ENCODE measurements at regions not wholly inside any gene's neighbourhood (a gene's known extent, or its start where the extent isn't known, plus 50 kb on each side); places are given as distances from the start of the nearest gene placed in this dataset.
A peak's percentile ranks its signal among the peaks of the same experiment; 100 is the strongest.

DNA sequence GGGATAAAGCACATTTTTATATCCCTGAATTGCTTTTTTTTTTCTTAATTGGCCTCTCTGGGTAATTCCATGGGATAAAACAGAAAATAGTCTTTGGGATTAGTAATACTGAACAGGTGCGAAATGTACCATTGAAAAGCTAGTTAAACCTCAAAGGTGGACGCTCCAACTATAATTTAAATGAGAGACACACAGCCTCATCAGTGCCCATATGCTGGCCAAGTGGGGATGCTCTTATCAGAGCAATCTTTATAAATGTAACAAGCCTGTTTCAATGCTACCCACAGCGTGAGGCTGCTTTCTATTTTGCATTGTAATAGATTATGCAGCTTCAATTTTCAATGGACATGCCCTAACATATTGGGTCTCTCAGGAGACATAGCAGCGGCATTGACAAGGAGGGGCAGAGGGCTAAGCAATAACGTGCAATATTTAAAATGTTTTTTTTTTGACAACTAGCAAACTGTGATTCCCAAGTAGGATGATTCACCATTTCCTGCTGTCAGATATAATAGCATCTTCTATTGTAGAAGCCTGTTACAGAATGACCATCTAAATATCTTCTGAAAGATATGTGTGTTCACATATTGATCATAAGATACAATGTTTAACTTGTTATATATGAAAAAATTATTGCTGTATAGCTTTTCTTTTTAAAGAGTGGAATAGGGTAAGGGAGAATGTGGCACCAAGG lies 91.3 kb upstream of the BET1 start:
- CTCF ChIA-PET: no interaction called here

More for the DNA sequence above, 91.3 kb upstream of the BET1 start:
- Histone ChIP-seq H3K79me1 (ENCODE audit: low read depth in 1 of 2, low read length in 2 of 2) (no peaks in the 10 kb centered on the region), H3K9ac (ENCODE audit: low read depth, low read length) (no peak overlapping the region), H2BK20ac (ENCODE audit: low read depth, low read length) (no peak overlapping the region), H2AK9ac (replicated peaks; ENCODE audit: low read depth, low read length, poor library complexity) (no peak overlapping the region), H2BK120ac (ENCODE audit: low read depth, low read length) (peak overlapping the region; percentile 40; the same call in 1 of the 2 replicates), H3K4me3 (ENCODE audit: insufficient read depth, low read depth, low read length) (no peak overlapping the region), H3K56ac (ENCODE audit: extremely low read depth, insufficient read depth, low read length) (no peak overlapping the region), H2BK5ac (ENCODE audit: low read depth, low read length, poor library complexity, severe bottlenecking) (no peak overlapping the region), H4K91ac (ENCODE audit: insufficient read depth, low read depth, low read length) (no peak overlapping the region), H3K9me3 (ENCODE audit: control insufficient read depth, insufficient read depth, low read length) (no peaks in the 10 kb centered on the region), H4K20me1 (ENCODE audit: insufficient read depth, low read length) (no peaks in the 10 kb centered on the region), H2AK5ac (ENCODE audit: low read depth, low read length) (no peak overlapping the region; the same call in 1 of the 2 replicates), H2AFZ (replicated peaks; ENCODE audit: low read length, poor library complexity) (no peak overlapping the region), H4K5ac (ENCODE audit: low read depth, low read length) (peak overlapping the region; percentile 76; the same call in 1 of the 2 replicates), H3K4ac (ENCODE audit: low read depth, low read length) (no peak overlapping the region; the same call in 1 of the 2 replicates), H3K4me1 (ENCODE audit: control insufficient read depth, insufficient read depth, low read length) (peaks cover 2% of the 10 kb centered on the region), H3K36me3 (ENCODE audit: control insufficient read depth, insufficient read depth, low read length) (no peaks in the 10 kb centered on the region), H3K9me1 (ENCODE audit: insufficient read depth, low read length) (peaks cover 3% of the 10 kb centered on the region; the same call in 1 of the 2 replicates), H4K8ac (ENCODE audit: low read depth in 2 of 2, low read length in 2 of 2) (no peak overlapping the region; a peak in 1 of 4 replicates), H2BK15ac (ENCODE audit: low read depth, low read length) (no peak overlapping the region), H3K14ac (replicated peaks; ENCODE audit: low read depth, low read length) (no peak overlapping the region), H3K27ac (ENCODE audit: insufficient read depth, low read length) (no peak overlapping the region), H3K27me3 (ENCODE audit: control insufficient read depth, insufficient read depth, low read length) (no peaks in the 10 kb centered on the region), H3K18ac (ENCODE audit: low read depth, low read length) (peak overlapping the region; percentile 90), H3K4me2 (ENCODE audit: low read depth, low read length) (no peak overlapping the region), H3K23ac (ENCODE audit: low read depth, low read length) (no peak overlapping the region)
- no CpG with 5 or more reads among the region's 5 CpGs for WGBS, 2 experiments (ENCODE audit: extremely low coverage in 2 of 2, insufficient read length in 1 of 2)
- no peak for TF ChIP-seq CHD1 (IDR thresholded peaks at IDR 0.05; ENCODE audit: low read depth, low read length)
- TF ChIP-seq, protein P1, sequence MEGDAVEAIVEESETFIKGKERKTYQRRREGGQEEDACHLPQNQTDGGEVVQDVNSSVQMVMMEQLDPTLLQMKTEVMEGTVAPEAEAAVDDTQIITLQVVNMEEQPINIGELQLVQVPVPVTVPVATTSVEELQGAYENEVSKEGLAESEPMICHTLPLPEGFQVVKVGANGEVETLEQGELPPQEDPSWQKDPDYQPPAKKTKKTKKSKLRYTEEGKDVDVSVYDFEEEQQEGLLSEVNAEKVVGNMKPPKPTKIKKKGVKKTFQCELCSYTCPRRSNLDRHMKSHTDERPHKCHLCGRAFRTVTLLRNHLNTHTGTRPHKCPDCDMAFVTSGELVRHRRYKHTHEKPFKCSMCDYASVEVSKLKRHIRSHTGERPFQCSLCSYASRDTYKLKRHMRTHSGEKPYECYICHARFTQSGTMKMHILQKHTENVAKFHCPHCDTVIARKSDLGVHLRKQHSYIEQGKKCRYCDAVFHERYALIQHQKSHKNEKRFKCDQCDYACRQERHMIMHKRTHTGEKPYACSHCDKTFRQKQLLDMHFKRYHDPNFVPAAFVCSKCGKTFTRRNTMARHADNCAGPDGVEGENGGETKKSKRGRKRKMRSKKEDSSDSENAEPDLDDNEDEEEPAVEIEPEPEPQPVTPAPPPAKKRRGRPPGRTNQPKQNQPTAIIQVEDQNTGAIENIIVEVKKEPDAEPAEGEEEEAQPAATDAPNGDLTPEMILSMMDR (conservative IDR thresholded peaks at IDR 0.05; ENCODE audit: low read depth, low read length): no peak
- TF ChIP-seq FOS (IDR thresholded peaks at IDR 0.05; ENCODE audit: low read depth, low read length): no peak
- TF ChIP-seq POLR2A (IDR thresholded peaks at IDR 0.05; ENCODE audit: low read depth, low read length): no peak
- TF ChIP-seq RFX5 (IDR thresholded peaks at IDR 0.05; ENCODE audit: low read depth, low read length): no peak
- TF ChIP-seq, protein P2, sequence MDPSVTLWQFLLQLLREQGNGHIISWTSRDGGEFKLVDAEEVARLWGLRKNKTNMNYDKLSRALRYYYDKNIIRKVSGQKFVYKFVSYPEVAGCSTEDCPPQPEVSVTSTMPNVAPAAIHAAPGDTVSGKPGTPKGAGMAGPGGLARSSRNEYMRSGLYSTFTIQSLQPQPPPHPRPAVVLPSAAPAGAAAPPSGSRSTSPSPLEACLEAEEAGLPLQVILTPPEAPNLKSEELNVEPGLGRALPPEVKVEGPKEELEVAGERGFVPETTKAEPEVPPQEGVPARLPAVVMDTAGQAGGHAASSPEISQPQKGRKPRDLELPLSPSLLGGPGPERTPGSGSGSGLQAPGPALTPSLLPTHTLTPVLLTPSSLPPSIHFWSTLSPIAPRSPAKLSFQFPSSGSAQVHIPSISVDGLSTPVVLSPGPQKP (IDR thresholded peaks at IDR 0.05; ENCODE audit: borderline replicate concordance, low read depth, low read length): no peak
- TF ChIP-seq, protein P3, sequence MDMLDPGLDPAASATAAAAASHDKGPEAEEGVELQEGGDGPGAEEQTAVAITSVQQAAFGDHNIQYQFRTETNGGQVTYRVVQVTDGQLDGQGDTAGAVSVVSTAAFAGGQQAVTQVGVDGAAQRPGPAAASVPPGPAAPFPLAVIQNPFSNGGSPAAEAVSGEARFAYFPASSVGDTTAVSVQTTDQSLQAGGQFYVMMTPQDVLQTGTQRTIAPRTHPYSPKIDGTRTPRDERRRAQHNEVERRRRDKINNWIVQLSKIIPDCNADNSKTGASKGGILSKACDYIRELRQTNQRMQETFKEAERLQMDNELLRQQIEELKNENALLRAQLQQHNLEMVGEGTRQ (IDR thresholded peaks at IDR 0.05; ENCODE audit: low read depth, low read length): no peak
- no peak for TF ChIP-seq RCOR1 (IDR thresholded peaks at IDR 0.05; ENCODE audit: insufficient replicate concordance, low read length)
- no peak for TF ChIP-seq MXI1 (IDR thresholded peaks at IDR 0.05; ENCODE audit: borderline replicate concordance, low read depth, low read length)
- TF ChIP-seq RAD21 (IDR thresholded peaks at IDR 0.05; ENCODE audit: low read length): no peak
- no peak for TF ChIP-seq SMC3 (IDR thresholded peaks at IDR 0.05; ENCODE audit: low read depth, low read length)
- no peak for TF ChIP-seq BHLHE40 (IDR thresholded peaks at IDR 0.05; ENCODE audit: low read depth, low read length)
- TF ChIP-seq MAFK (IDR thresholded peaks at IDR 0.05; ENCODE audit: low read depth, low read length): no peak
- TF ChIP-seq CEBPB (IDR thresholded peaks at IDR 0.05; ENCODE audit: low read depth, low read length): no peak
- no peak for TF ChIP-seq NFE2L2 (IDR thresholded peaks at IDR 0.05; ENCODE audit: low read depth, low read length)
- no peak for TF ChIP-seq MAZ (IDR thresholded peaks at IDR 0.05; ENCODE audit: borderline replicate concordance, low read depth, low read length)
- ATAC-seq (ENCODE audit: low read depth): no peak
- BruUV-seq (replicated peaks): no TSS peak
- dilution Hi-C loops (cut with HindIII; ENCODE audit: low sequenced_read_pairs, unreplicated experiment): no loop called here
- intact Hi-C loops (cut with micrococcal nuclease): no loop called here
- POLR2A ChIA-PET (ENCODE audit: unreplicated experiment): no interaction called here
- in situ Hi-C loops (cut with MboI; ENCODE audit: low sequenced_read_pairs): loop anchor here (5.0 kb wide), 1 partner anchor 193 kb away; no protein-coding TSS in a partner anchor
- DNase-seq: no peak

Data from IMR-90 (cell line).